Sigmoid colon (tissue), 6 donors: ENCODE measurements at regions not wholly inside any gene's neighbourhood (a gene's known extent, or its start where the extent isn't known, plus 50 kb on each side); places are given as distances from the start of the nearest gene placed in this dataset.

Experiments
- DNase-seq: peaks from one replicate; pipeline ENCODE4 v3.0.0-alpha.2; 2019
- H3K27ac ChIP-seq, 4 donors: fragments of 200-600 bp; sonication (generic); one replicate each; pipeline ENCODE4 v1.5.1; 2016 to 2019; ENCODE audit warnings: mild to moderate bottlenecking in 1 of 4
- H3K27me3 ChIP-seq, 3 donors: fragments of 200-600 bp; sonication (generic); one replicate each; pipeline ENCODE4 v1.5.1; 2019; ENCODE audit warnings: mild to moderate bottlenecking in 1 of 3
- H3K36me3 ChIP-seq, 4 donors: fragments of 200-600 bp; sonication (generic); one replicate each; pipeline ENCODE4 v1.5.1; 2016 to 2019
- H3K4me1 ChIP-seq, 4 donors: fragments of 200-600 bp; sonication (generic); one replicate each; pipeline ENCODE4 v1.5.1; 2017 to 2019
- H3K4me3 ChIP-seq, 4 donors: fragments of 200-600 bp; sonication (generic); one replicate each; pipeline ENCODE4 v1.5.1; 2017 to 2019; ENCODE audit warnings: mild to moderate bottlenecking in 2 of 4, moderate library complexity in 1 of 4
- H3K9me3 ChIP-seq, 4 donors: fragments of 200-600 bp in 3 of 4; sonication (generic) in 3 of 4; one replicate each; pipeline versions ENCODE4 v1.5.1 to v1.6.1; 2013 to 2019
- EP300 ChIP-seq, 4 donors: sonication (generic); formaldehyde crosslinking; IDR thresholded peaks; one replicate each; pipeline ENCODE4 v1.6.1; 2017; ENCODE audit warnings: antibody characterized with exemption in 4 of 4
- POLR2A ChIP-seq, 2 donors: fragments of 450-650 bp; IDR thresholded peaks; one replicate each; pipeline ENCODE4 v1.6.1; 2016; ENCODE audit warnings: antibody characterized with exemption in 2 of 2, mild to moderate bottlenecking in 2 of 2, moderate library complexity in 2 of 2
- POLR2AphosphoS5 ChIP-seq, 4 donors: sonication (generic); formaldehyde crosslinking; IDR thresholded peaks; one replicate each; pipeline ENCODE4 v1.6.1; 2017; ENCODE audit warnings: antibody characterized with exemption in 4 of 4
- WGBS, 2 donors: extraction: QIAGEN DNeasy Blood & Tissue Kit; methylation state at CpG; one replicate each; pipeline ENCODE4 v1.1.7; 2013; 5-methylcytosine and 5-hydroxymethylcytosine counted together
- intact Hi-C: fragments of 100-400 bp; cut with DNase I; formaldehyde crosslinking; loops from one replicate; pipeline ENCODE4 v1.15.1; 2023
- TF ChIP-seq, protein P1 (sequence below), 4 experiments: fragments of 450-650 bp in 3 of 4; fragments of 200-600 bp in 1 of 4; IDR thresholded peaks; one replicate each; pipeline ENCODE4 v1.5.1; 2016 to 2019; ENCODE audit warnings: antibody characterized with exemption in 4 of 4, mild to moderate bottlenecking in 3 of 4, moderate library complexity in 2 of 4
- donor health status: healthy with polysubstance abuse.
- donor health status: healthy.

DNA sequence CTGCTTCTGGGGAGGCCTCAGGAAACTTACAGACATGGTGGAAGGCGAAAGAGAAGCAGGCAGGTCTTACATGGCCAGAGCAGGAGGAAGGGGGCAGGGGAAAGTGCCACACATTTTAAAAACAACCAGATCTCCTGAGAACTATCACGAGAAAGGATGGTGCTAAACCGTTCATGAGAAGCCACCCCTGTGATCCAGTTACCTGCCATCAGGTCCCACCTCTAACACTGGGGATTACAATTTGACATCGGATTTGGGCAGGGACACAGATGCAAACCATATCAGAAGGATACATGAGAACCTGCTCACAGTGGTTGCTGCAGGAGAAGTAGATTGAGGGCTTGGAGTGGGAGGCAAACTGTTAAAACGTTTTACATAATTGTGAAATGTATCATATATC is 152.2 kb downstream of the ADAMTS15 start:
- Histone ChIP-seq H3K27me3 (no peaks in the 10 kb centered on the region), H3K4me3 (no peak overlapping the region), H3K9me3 (no peaks in the 10 kb centered on the region), H3K36me3 (no peaks in the 10 kb centered on the region), H3K27ac (peak overlapping the region; percentile 45 to 75 (median 66)), H3K4me1 (peaks cover 0 to 37% (median 35%) of the 10 kb centered on the region in 4 donors)
- DNase-seq: no peak
- WGBS, 2 donors: 75 to 80% methylated on average over 5 of the region's 5 CpGs
- intact Hi-C loops: loop anchor here (5.0 kb wide), 1 partner anchor 78 kb away; no protein-coding TSS in a partner anchor
- TF ChIP-seq POLR2A (IDR thresholded peaks at IDR 0.05): no peak
- TF ChIP-seq EP300 (IDR thresholded peaks at IDR 0.05): no peak
- TF ChIP-seq, protein P1, sequence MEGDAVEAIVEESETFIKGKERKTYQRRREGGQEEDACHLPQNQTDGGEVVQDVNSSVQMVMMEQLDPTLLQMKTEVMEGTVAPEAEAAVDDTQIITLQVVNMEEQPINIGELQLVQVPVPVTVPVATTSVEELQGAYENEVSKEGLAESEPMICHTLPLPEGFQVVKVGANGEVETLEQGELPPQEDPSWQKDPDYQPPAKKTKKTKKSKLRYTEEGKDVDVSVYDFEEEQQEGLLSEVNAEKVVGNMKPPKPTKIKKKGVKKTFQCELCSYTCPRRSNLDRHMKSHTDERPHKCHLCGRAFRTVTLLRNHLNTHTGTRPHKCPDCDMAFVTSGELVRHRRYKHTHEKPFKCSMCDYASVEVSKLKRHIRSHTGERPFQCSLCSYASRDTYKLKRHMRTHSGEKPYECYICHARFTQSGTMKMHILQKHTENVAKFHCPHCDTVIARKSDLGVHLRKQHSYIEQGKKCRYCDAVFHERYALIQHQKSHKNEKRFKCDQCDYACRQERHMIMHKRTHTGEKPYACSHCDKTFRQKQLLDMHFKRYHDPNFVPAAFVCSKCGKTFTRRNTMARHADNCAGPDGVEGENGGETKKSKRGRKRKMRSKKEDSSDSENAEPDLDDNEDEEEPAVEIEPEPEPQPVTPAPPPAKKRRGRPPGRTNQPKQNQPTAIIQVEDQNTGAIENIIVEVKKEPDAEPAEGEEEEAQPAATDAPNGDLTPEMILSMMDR (IDR thresholded peaks at IDR 0.05): no peak
- TF ChIP-seq POLR2AphosphoS5 (IDR thresholded peaks at IDR 0.05): no peak

DNA sequence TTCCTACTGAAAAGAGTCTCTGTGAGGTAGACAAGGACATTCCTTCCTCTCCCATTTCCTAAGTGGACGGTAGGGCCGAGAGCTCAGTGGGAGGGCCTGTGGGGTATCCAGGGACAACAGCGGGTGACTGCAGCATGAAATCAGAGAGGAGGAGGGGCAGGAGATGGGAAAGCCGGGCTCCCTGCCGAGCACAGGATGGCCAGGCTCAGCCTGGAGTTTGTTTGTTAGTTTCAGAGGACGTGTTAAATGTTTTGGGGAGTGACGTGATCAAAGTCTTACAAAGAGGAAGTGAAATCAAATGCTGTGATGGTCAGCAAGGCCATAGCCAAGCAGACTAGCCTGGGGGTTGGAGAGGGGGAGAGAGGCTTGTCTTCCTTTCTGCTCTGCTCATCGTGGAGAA is 152.7 kb downstream of the ADAMTS15 start:
- H3K27ac ChIP-seq: peak overlapping the region; percentile 57 to 75 (median 70)
- DNase-seq: peak; percentile 92
- TF ChIP-seq POLR2AphosphoS5 (IDR thresholded peaks at IDR 0.05): peak; percentile 40 to 76 (median 70)
- TF ChIP-seq EP300 (IDR thresholded peaks at IDR 0.05): peak in 2 of 4 donors; percentile 54 to 73
- TF ChIP-seq, protein P1 (IDR thresholded peaks at IDR 0.05): no peak
- TF ChIP-seq POLR2A (IDR thresholded peaks at IDR 0.05): no peak
- H3K9me3 ChIP-seq: no peaks in the 10 kb centered on the region
- no peak overlapping the region for H3K4me3 ChIP-seq
- H3K27me3 ChIP-seq: no peaks in the 10 kb centered on the region
- intact Hi-C loops: loop anchor here (5.0 kb wide), 1 partner anchor 79 kb away; no protein-coding TSS in a partner anchor
- no peaks in the 10 kb centered on the region for H3K36me3 ChIP-seq
- peaks cover 0 to 37% (median 35%) of the 10 kb centered on the region in 4 donors for H3K4me1 ChIP-seq
- WGBS, 2 donors: 47 to 69% methylated on average over 8 of the region's 8 CpGs

DNA sequence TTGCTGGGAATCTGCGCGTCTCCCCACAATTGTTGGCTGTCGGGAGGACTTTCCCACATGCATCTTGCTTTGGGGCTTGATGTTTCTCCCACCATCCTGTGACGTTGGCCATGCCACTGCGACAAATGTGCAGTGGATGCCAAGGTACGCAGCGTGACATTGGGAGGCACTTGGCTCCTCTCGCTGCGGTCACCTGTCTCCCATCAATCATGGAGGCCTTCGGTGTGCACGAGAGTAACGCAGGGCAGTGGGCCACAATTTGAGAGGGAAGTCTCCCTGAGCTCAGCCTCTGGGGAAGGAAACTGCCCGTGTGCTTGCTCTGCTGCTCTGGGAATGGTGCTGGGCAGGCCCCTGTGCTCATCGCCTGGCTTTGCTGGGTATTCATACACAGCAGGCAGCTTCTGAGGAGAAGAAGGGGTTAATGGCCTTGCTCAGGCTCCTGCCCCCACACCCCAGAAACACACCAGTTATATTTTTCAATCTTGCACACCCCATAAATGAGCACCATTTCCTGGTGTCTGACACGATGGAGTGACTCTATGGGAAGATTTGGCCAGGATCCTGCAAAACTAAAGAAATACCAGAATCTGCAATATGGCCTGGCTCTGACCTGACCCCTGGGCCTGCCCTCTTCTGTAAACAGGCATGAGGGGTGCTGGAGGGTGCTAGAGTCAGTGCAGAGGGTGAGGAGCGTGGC is 153.5 kb downstream of the ADAMTS15 start:
- Histone ChIP-seq H3K4me1 (peaks cover 0 to 42% (median 40%) of the 10 kb centered on the region in 4 donors), H3K9me3 (no peaks in the 10 kb centered on the region), H3K4me3 (no peak overlapping the region), H3K27me3 (no peaks in the 10 kb centered on the region), H3K27ac (peak overlapping the region; percentile 57 to 75 (median 70)), H3K36me3 (no peaks in the 10 kb centered on the region)
- TF ChIP-seq, protein P1 (IDR thresholded peaks at IDR 0.05): no peak
- no peak for TF ChIP-seq EP300 (IDR thresholded peaks at IDR 0.05)
- TF ChIP-seq POLR2A (IDR thresholded peaks at IDR 0.05): no peak
- TF ChIP-seq POLR2AphosphoS5 (IDR thresholded peaks at IDR 0.05): no peak
- intact Hi-C loops: loop anchor here (5.0 kb wide), 1 partner anchor 80 kb away; no protein-coding TSS in a partner anchor
- DNase-seq: no peak
- 91 to 93% methylated on average over 16 of the region's 16 CpGs for WGBS, 2 donors

DNA sequence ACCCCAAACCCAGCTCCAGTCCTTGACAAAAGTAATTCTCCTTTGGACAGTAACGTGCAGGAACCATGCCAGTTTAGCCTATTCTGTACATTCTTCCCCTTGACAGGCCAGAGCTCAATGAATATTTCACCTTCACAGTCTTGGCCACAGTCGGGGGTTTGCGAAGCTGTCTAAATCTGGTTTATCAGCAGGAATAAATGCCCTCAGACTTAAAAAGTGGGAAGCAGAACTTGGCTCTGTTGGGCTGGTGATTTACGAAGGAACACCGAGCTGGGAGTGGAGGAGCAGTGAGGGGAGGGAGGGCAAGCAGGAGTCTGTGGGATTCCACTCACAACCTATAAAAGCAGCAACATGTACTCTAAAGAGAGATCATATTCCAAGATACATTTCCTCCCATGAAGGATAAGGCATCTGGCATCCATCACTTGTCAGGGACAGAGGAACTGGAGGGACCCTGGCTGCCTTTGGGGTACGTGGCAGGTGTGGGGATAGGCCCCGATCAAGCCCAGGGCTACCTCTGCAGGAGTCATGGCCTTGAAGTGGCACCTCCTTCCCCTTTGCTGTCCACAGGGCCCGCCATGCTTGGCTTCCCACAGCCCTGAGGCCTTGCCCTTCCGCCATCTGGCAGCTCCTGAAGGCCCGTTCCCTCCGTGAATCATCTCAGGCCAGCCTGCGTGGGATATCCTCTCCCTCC is 154.3 kb downstream of the ADAMTS15 start:
- Histone ChIP-seq H3K27me3 (no peaks in the 10 kb centered on the region), H3K36me3 (no peaks in the 10 kb centered on the region), H3K9me3 (no peaks in the 10 kb centered on the region), H3K4me3 (no peak overlapping the region), H3K4me1 (peaks cover 0 to 50% (median 48%) of the 10 kb centered on the region in 4 donors), H3K27ac (peak overlapping the region; percentile 28 to 75 (median 70))
- peak in 1 of 4 donors; percentile 37 for TF ChIP-seq EP300 (IDR thresholded peaks at IDR 0.05)
- TF ChIP-seq, protein P1 (IDR thresholded peaks at IDR 0.05): no peak
- TF ChIP-seq POLR2AphosphoS5 (IDR thresholded peaks at IDR 0.05): peak in 3 of 4 donors; percentile 46 to 70 (median 62)
- intact Hi-C loops: loop anchor here (5.0 kb wide), 1 partner anchor 80 kb away; no protein-coding TSS in a partner anchor
- DNase-seq: no peak
- 49 to 74% methylated on average over 12 of the region's 12 CpGs for WGBS, 2 donors
